Hematopoietic multipotent progenitor cell treated with erythropoietin and hydrocortisone succinate and interleukin-3 and kit ligand, for 4 days (in vitro differentiated cells): ENCODE measurements at regions not wholly inside any gene's neighbourhood (a gene's known extent, or its start where the extent isn't known, plus 50 kb on each side); places are given as distances from the start of the nearest gene placed in this dataset.

Experiments
- DNase-seq: peaks from one replicate; pipeline ENCODE4 v3.0.0-alpha.2; 2015

- DNase-seq = no peak
These were observed 333.2 kb upstream of the ZNF507 start for GRCh38 chr19:32012206-32012605.

- no peak for DNase-seq
These were observed 332.4 kb upstream of the ZNF507 start for GRCh38 chr19:32012886-32013631.

- no peak for DNase-seq
These were observed 328.0 kb upstream of the ZNF507 start for GRCh38 chr19:32017176-32017953.

GRCh38 chr19:32018014-32018413, 327.4 kb upstream of the ZNF507 start:
- DNase-seq = peak; percentile 4

- DNase-seq = peak; percentile 3
These were observed 324.9 kb upstream of the ZNF507 start for GRCh38 chr19:32020538-32020937.

- no peak for DNase-seq
These were observed 323.3 kb upstream of the ZNF507 start for GRCh38 chr19:32022044-32022640.

- no peak for DNase-seq
These were observed 322.5 kb upstream of the ZNF507 start for GRCh38 chr19:32022731-32023563.

GRCh38 chr19:32023564-32023832, 321.9 kb upstream of the ZNF507 start:
- DNase-seq = no peak

- DNase-seq = no peak
These were observed 316.2 kb upstream of the ZNF507 start for GRCh38 chr19:32029235-32029634.

GRCh38 chr19:32032561-32032960, 312.8 kb upstream of the ZNF507 start:
- DNase-seq = peak; percentile 80

GRCh38 chr19:32035626-32036025, 309.8 kb upstream of the ZNF507 start:
- no peak for DNase-seq

GRCh38 chr19:32038021-32038920, 307.1 kb upstream of the ZNF507 start:
- DNase-seq = no peak

- no peak for DNase-seq
These were observed 306.4 kb upstream of the ZNF507 start for GRCh38 chr19:32038961-32039360.

GRCh38 chr19:32039440-32039839, 306.0 kb upstream of the ZNF507 start:
- DNase-seq = no peak

- DNase-seq = peak; percentile 3
These were observed 305.2 kb upstream of the ZNF507 start for GRCh38 chr19:32040236-32040635.

- peak; percentile 81 for DNase-seq
These were observed 303.6 kb upstream of the ZNF507 start for GRCh38 chr19:32041681-32042292.

- no peak for DNase-seq
These were observed 297.6 kb upstream of the ZNF507 start for GRCh38 chr19:32047788-32048187.

- no peak for DNase-seq
These were observed 292.0 kb upstream of the ZNF507 start for GRCh38 chr19:32053376-32053775.

- DNase-seq = no peak
These were observed 291.5 kb upstream of the ZNF507 start for GRCh38 chr19:32053861-32054260.

- DNase-seq = no peak
These were observed 287.3 kb upstream of the ZNF507 start for GRCh38 chr19:32058131-32058530.

- no peak for DNase-seq
These were observed 284.1 kb upstream of the ZNF507 start for GRCh38 chr19:32061315-32061714.

GRCh38 chr19:32063601-32064000, 281.8 kb upstream of the ZNF507 start:
- DNase-seq = no peak
